Astrocyte (in vitro differentiated cells and primary cell): ENCODE measurements at regions not wholly inside any gene's neighbourhood (a gene's known extent, or its start where the extent isn't known, plus 50 kb on each side); places are given as distances from the start of the nearest gene placed in this dataset.

Experiments used
- CTCF ChIP-seq: IDR thresholded peaks from 2 replicates; pipeline ENCODE4 v1.5.1; 2011; ENCODE audit warnings: low read depth, mild to moderate bottlenecking, inconsistent platforms, low read length, moderate library complexity; ENCODE audit not compliant: insufficient read depth
- EZH2 ChIP-seq: IDR thresholded peaks from 2 replicates; pipeline ENCODE4 v1.6.1; 2012; ENCODE audit warnings: mild to moderate bottlenecking, low read length, inconsistent platforms; ENCODE audit not compliant: insufficient read depth

DNA sequence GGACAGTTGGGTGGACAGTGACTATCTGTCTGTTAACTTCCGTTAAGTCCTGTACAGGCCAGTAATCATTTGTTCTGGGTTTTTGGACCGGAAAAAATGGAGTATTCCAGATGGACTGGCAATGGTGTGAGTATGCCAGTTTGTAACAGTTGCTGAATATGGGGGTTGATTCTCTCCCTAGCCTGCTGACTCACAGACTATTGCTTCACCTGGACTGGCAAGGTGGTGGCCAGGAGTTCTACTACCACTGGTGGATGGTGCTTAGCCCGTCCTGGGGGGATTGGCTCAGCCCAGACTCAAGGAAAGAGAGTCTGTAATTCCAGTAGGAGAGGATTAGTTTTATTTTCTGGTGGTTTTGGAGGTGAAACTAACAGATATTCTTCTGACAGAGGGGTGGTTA lies 343.8 kb upstream of the USP9Y start:
- no peak for TF ChIP-seq CTCF
- no peak for TF ChIP-seq EZH2
